ENCODE measurements at regions not wholly inside any gene's neighbourhood (a gene's known extent, or its start where the extent isn't known, plus 50 kb on each side); places are given as distances from the start of the nearest gene placed in this dataset.

DNA sequence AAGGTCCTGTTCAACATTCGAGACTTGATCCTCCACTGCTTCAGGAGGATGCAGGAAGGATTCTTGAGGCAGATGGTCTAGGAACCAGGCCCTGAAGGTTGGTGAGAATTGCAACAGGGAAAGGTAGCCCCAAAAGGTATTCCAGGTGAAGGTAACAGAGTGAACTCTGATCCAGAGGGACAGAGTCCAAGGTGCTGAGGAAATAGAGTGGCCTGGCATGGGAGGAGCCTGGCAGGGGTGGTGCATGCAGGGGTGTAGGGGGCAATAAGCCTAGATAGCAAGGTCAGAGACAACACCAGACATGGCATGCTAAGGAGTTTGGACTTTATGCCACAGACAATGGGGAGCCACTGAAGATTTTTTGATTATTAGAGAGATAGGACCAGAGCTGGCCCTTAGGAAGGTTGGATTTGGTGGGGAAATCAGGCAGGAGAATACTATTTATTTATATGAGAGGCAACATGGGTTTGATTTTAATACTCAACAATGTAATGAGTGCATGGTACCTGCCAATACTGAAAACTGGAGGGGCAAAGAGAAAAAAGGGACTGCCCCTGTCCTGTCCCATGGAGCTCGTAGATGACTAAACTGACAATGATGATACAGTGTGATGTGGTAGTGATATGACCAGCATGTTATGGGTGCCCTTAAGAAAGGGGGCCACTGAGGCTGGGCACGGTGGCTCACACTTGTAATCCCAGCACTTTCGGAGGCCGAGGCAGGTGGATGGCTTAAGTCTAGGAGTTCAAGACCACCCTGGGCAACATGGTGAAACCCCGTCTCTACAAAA, 50.5 kb upstream of the TMED10 start:
- Histone ChIP-seq H3K4me1 (peaks cover 0 to 13% (median 0%) of the 10 kb centered on the region in 4 donors), H3K27me3 (no peaks in the 10 kb centered on the region), H3K27ac (no peak overlapping the region), H3K4me3 (no peak overlapping the region), H3K9me3 (no peaks in the 10 kb centered on the region), H3K36me3 (no peaks in the 10 kb centered on the region)
- DNase-seq (no peak), ATAC-seq (peak in 3 of 4 donors; percentile 6 to 16 (median 16))
- no peak for TF ChIP-seq POLR2A (IDR thresholded peaks at IDR 0.05)
- 95% methylated on average over 6 of the region's 6 CpGs for WGBS (ENCODE audit: insufficient coverage, low coverage, low lambda C conversion rate, missing lambda C conversion rate)
- intact Hi-C loops (cut with DNase I) = no loop called here
